H1 (cell line): ENCODE measurements at regions not wholly inside any gene's neighbourhood (a gene's known extent, or its start where the extent isn't known, plus 50 kb on each side); places are given as distances from the start of the nearest gene placed in this dataset.

Experiments
- POLR2A ChIP-seq, 2 experiments: IDR thresholded peaks; 1 replicate in 1 of 2; 2 replicates in 1 of 2; pipeline ENCODE4 v1.6.1; 2011; ENCODE audit warnings: low read depth in 2 of 2, low read length in 2 of 2, mild to moderate bottlenecking in 2 of 2; ENCODE audit errors: control extremely low read depth in 1 of 2
- SRF ChIP-seq: IDR thresholded peaks from 2 replicates; pipeline ENCODE4 v1.6.1; 2011; ENCODE audit warnings: mild to moderate bottlenecking, low read depth, low read length, moderate library complexity

DNA sequence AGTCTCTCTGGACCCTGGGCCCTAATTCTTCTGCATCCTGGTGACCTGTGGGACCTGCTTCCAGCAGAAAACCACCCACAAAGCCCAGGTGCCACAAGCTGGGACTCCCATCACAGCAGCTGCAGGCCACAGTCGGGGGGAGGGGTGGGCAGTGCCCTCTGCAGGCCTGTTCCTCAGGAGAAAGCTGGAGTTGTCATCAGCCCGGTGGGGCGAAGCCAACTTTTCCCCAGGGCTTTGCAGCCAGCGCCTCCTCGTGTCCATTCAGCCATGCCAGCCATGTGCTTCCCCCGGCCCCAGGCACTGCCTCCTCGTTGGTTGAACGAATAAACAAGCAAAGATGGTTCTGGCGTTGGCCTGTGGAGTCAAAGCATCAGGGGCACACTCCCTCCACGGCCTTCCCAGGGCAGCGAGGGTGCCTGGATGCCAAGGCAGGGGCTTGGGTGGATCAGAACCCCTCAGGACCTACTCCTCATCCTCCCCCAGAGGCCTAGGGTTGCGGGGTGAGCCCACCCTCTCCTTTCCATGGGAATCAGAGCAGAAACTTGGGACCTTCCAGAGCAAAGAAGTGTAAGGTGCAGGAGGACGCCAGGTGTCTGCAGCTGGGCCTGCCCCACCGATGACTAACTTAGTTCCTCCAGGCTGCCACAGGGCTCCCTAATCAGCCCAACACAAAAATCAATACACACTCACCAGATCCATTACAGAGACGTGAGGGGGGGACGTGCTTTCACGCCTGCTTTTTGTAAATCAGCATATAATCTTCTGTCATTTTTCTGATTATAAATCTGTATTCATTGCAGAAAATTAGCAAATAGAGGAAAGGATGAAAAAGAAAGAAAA lies 75.7 kb upstream of the RAB6C start (continued):
- TF ChIP-seq SRF (no peak), POLR2A (IDR thresholded peaks at IDR 0.05; ENCODE audit: control extremely low read depth in 1 of 2, low read depth in 2 of 2, low read length in 2 of 2) (no peak)
